ENCODE measurements at regions not wholly inside any gene's neighbourhood (a gene's known extent, or its start where the extent isn't known, plus 50 kb on each side); places are given as distances from the start of the nearest gene placed in this dataset.

GRCh38 chr4:63171341-63171740 lies 1237.9 kb downstream of the TECRL start:
- no peaks in the 10 kb centered on the region for H3K36me3 ChIP-seq (ENCODE audit: control insufficient read depth, insufficient read depth, low read length)
- no peak for DNase-seq (ENCODE audit: extremely low read depth, insufficient read length)
- TF ChIP-seq, protein P1, sequence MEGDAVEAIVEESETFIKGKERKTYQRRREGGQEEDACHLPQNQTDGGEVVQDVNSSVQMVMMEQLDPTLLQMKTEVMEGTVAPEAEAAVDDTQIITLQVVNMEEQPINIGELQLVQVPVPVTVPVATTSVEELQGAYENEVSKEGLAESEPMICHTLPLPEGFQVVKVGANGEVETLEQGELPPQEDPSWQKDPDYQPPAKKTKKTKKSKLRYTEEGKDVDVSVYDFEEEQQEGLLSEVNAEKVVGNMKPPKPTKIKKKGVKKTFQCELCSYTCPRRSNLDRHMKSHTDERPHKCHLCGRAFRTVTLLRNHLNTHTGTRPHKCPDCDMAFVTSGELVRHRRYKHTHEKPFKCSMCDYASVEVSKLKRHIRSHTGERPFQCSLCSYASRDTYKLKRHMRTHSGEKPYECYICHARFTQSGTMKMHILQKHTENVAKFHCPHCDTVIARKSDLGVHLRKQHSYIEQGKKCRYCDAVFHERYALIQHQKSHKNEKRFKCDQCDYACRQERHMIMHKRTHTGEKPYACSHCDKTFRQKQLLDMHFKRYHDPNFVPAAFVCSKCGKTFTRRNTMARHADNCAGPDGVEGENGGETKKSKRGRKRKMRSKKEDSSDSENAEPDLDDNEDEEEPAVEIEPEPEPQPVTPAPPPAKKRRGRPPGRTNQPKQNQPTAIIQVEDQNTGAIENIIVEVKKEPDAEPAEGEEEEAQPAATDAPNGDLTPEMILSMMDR (IDR thresholded peaks at IDR 0.05; ENCODE audit: insufficient read depth, low read length, poor library complexity, severe bottlenecking): no peak
- no peaks in the 10 kb centered on the region for H3K27me3 ChIP-seq (replicated peaks; ENCODE audit: control insufficient read depth, insufficient read depth, low read length)
- no peak overlapping the region for H3K4me3 ChIP-seq (replicated peaks; ENCODE audit: low read depth, low read length)

DNA sequence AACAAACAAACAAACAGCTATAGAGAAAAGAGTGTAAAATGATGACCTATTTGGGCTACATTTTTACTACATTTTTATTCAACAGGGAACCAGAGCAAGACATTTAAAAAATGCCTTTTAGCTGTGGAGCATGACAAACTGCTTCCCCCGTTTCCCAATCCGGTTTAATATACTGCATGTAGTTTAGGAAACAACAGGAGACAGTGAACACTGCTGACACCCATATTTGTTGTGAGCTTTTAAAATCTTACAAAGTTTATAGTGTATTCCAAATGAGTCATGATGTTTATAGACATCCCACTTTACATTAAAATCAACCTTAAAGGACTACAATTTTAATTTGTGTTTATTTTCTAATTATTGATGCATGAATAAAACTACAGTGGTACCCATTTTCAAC lies 1238.3 kb downstream of the TECRL start:
- DNase-seq (ENCODE audit: extremely low read depth, insufficient read length): no peak
- TF ChIP-seq, protein P1 (IDR thresholded peaks at IDR 0.05; ENCODE audit: insufficient read depth, low read length, poor library complexity, severe bottlenecking): no peak
- Histone ChIP-seq H3K27me3 (replicated peaks; ENCODE audit: control insufficient read depth, insufficient read depth, low read length) (no peaks in the 10 kb centered on the region), H3K4me3 (replicated peaks; ENCODE audit: low read depth, low read length) (no peak overlapping the region), H3K36me3 (ENCODE audit: control insufficient read depth, insufficient read depth, low read length) (no peaks in the 10 kb centered on the region)

GRCh38 chr4:63169836-63170235 lies 1239.4 kb downstream of the TECRL start:
- DNase-seq (ENCODE audit: extremely low read depth, insufficient read length): no peak
- H3K36me3 ChIP-seq (ENCODE audit: control insufficient read depth, insufficient read depth, low read length): no peaks in the 10 kb centered on the region
- no peaks in the 10 kb centered on the region for H3K27me3 ChIP-seq (replicated peaks; ENCODE audit: control insufficient read depth, insufficient read depth, low read length)
- H3K4me3 ChIP-seq (replicated peaks; ENCODE audit: low read depth, low read length): no peak overlapping the region
- TF ChIP-seq, protein P1 (IDR thresholded peaks at IDR 0.05; ENCODE audit: insufficient read depth, low read length, poor library complexity, severe bottlenecking): no peak

- Histone ChIP-seq H3K4me3 (replicated peaks; ENCODE audit: low read depth, low read length) (no peak overlapping the region), H3K36me3 (ENCODE audit: control insufficient read depth, insufficient read depth, low read length) (no peaks in the 10 kb centered on the region), H3K27me3 (replicated peaks; ENCODE audit: control insufficient read depth, insufficient read depth, low read length) (no peaks in the 10 kb centered on the region)
- TF ChIP-seq, protein P1 (IDR thresholded peaks at IDR 0.05; ENCODE audit: insufficient read depth, low read length, poor library complexity, severe bottlenecking): no peak
- DNase-seq (ENCODE audit: extremely low read depth, insufficient read length): no peak
Observed at GRCh38 chr4:63155561-63155960, 1253.7 kb downstream of the TECRL start.

- Histone ChIP-seq H3K36me3 (ENCODE audit: control insufficient read depth, insufficient read depth, low read length) (no peaks in the 10 kb centered on the region), H3K27me3 (replicated peaks; ENCODE audit: control insufficient read depth, insufficient read depth, low read length) (no peaks in the 10 kb centered on the region), H3K4me3 (replicated peaks; ENCODE audit: low read depth, low read length) (no peak overlapping the region)
- TF ChIP-seq, protein P1 (IDR thresholded peaks at IDR 0.05; ENCODE audit: insufficient read depth, low read length, poor library complexity, severe bottlenecking): no peak
- no peak for DNase-seq (ENCODE audit: extremely low read depth, insufficient read length)
Observed at GRCh38 chr4:63123441-63123840, 1285.8 kb downstream of the TECRL start.

DNA sequence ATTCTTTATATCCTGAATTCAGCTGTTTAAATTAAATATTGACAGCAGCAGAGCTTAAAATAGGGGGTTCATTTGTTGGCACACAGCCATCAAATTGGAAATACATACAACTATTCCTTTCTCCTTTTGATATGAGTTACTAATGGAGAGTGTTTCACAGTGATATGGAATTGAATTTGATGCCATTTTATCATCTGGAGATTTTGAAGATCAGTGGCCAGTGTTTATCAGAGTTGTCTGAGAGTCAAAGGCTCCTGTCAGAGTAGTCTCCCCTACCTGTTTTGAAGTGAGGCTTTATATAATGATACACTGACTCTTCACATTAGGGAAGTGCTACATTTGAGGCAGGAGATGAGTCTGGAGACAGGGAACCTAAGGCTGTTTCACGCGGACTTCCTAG lies 1286.3 kb downstream of the TECRL start:
- TF ChIP-seq, protein P1 (IDR thresholded peaks at IDR 0.05; ENCODE audit: insufficient read depth, low read length, poor library complexity, severe bottlenecking): no peak
- H3K36me3 ChIP-seq (ENCODE audit: control insufficient read depth, insufficient read depth, low read length): no peaks in the 10 kb centered on the region

More for the DNA sequence above, 1286.3 kb downstream of the TECRL start:
- DNase-seq (ENCODE audit: extremely low read depth, insufficient read length): no peak
- no peak overlapping the region for H3K4me3 ChIP-seq (replicated peaks; ENCODE audit: low read depth, low read length)
- no peaks in the 10 kb centered on the region for H3K27me3 ChIP-seq (replicated peaks; ENCODE audit: control insufficient read depth, insufficient read depth, low read length)

All from GM06990 (cell line).